ENCODE measurements at regions not wholly inside any gene's neighbourhood (a gene's known extent, or its start where the extent isn't known, plus 50 kb on each side); places are given as distances from the start of the nearest gene placed in this dataset.
A peak's percentile ranks its signal among the peaks of the same experiment; 100 is the strongest.

DNA sequence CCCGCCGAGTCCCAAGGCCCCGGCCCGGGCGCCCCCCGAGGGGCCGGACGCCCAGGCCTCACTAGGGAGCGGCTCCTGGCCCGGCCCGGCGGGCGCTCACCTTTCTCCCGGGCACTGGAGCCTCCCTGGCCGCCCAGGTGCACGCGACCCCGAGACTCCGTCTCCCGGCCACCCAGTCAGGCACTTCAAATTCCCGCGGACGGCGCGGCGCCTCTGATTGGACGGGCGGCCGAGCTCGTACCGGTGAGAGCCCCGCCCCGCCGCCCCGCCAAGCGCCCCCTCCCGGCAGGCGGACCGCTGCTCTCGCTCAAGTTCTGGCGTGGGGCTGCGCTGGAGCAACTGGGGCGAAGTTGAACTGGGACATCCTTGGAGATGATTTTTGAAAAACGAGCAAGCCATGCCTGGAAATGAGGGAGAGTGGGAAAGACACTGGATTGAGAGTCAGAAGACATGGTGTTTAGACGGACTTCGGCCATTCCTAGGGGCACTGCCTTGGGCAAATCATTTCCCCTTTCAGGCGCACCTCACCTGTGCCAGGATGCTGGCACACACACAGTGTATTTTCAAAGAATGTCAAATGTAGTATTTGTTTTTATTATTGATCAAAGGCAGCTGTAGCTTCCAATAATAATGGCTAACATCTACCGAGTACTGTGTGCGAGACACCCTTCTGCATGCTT, 485.3 kb downstream of the UQCRFS1 start:
- no peak for TF ChIP-seq POLR2A (IDR thresholded peaks at IDR 0.05)
- Histone ChIP-seq H3K27me3 (peaks cover 8% of the 10 kb centered on the region), H3K4me3 (peak overlapping the region in 1 of 2 donors; percentile 10), H3K9me3 (no peaks in the 10 kb centered on the region), H3K36me3 (no peaks in the 10 kb centered on the region), H3K27ac (no peak overlapping the region), H3K4me1 (peaks cover 8% of the 10 kb centered on the region)
- intact Hi-C loops (cut with DNase I) = no loop called here
- no peak for DNase-seq (ENCODE audit: extremely low spot score in 2 of 2)

GRCh38 chr19:28726533-28727479, 486.1 kb downstream of the UQCRFS1 start:
- no peak overlapping the region for H3K27ac ChIP-seq
- peak overlapping the region in 1 of 2 donors; percentile 10 for H3K4me3 ChIP-seq
- DNase-seq (ENCODE audit: extremely low spot score in 2 of 2) = no peak
- no peaks in the 10 kb centered on the region for H3K36me3 ChIP-seq
- TF ChIP-seq POLR2AphosphoS5 (IDR thresholded peaks at IDR 0.05; ENCODE audit: insufficient read depth in 1 of 2, low read depth in 1 of 2) (no peak), POLR2A (IDR thresholded peaks at IDR 0.05) (no peak), CTCF (IDR thresholded peaks at IDR 0.05) (no peak)
- intact Hi-C loops (cut with DNase I) = no loop called here
- peaks cover 8% of the 10 kb centered on the region for H3K27me3 ChIP-seq
- peaks cover 8% of the 10 kb centered on the region for H3K4me1 ChIP-seq
- no peaks in the 10 kb centered on the region for H3K9me3 ChIP-seq

GRCh38 chr19:28718909-28719308, 494.0 kb downstream of the UQCRFS1 start:
- TF ChIP-seq CTCF (IDR thresholded peaks at IDR 0.05) (no peak), POLR2AphosphoS5 (IDR thresholded peaks at IDR 0.05; ENCODE audit: insufficient read depth in 1 of 2, low read depth in 1 of 2) (no peak), POLR2A (IDR thresholded peaks at IDR 0.05) (no peak)
- intact Hi-C loops (cut with DNase I) = no loop called here
- H3K9me3 ChIP-seq = no peaks in the 10 kb centered on the region

DNA sequence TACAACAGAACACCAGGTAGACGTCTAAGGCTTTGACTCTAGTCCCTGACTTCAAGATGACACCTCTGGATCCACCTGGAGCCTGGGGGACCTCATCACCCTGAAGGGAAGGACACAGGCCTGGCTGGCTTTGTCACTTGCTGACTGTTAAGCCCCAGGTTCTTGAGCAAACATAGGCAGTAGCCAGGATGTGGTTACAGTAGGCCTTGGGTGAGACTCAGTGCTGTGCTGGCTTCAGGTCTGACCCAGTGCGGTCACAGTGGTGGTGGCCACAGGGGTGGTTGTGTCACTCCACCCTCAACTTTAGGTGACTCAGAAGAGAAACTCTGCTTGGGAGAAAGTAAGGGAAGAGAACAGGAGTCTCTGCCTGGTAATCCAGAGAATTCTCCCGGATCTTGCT, 497.8 kb downstream of the UQCRFS1 start:
- intact Hi-C loops (cut with DNase I) = no loop called here
- TF ChIP-seq POLR2A (IDR thresholded peaks at IDR 0.05) (no peak), POLR2AphosphoS5 (IDR thresholded peaks at IDR 0.05; ENCODE audit: insufficient read depth in 1 of 2, low read depth in 1 of 2) (no peak), CTCF (IDR thresholded peaks at IDR 0.05) (no peak)

More at GRCh38 chr19:28718909-28719308, 494.0 kb downstream of the UQCRFS1 start:
- H3K36me3 ChIP-seq = no peaks in the 10 kb centered on the region
- no peaks in the 10 kb centered on the region for H3K4me1 ChIP-seq
- no peak overlapping the region for H3K27ac ChIP-seq
- no peak for DNase-seq (ENCODE audit: extremely low spot score in 2 of 2)
- no peaks in the 10 kb centered on the region for H3K27me3 ChIP-seq
- no peak overlapping the region for H3K4me3 ChIP-seq

DNA sequence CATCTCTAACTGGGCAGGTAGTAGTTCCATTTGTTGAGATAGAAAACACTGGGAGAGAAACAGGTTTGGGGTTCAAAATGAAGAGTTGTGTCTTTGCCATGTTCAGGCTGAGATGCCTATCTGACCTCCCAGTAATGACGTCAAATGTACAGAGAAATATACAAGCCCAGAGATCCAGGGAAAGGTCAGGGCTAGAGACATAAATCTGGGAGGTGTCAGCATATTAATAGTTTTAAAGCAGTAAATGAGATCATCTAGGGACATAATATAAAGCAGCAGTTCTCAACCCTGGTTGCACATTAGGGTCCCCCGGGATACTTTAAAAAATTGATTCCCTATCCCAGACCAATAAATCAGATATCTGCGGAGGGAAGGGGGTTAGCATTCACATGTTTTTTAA, 501.5 kb downstream of the UQCRFS1 start:
- DNase-seq (ENCODE audit: extremely low spot score in 2 of 2) = no peak
- TF ChIP-seq POLR2AphosphoS5 (IDR thresholded peaks at IDR 0.05; ENCODE audit: insufficient read depth in 1 of 2, low read depth in 1 of 2) (no peak), CTCF (IDR thresholded peaks at IDR 0.05) (no peak), POLR2A (IDR thresholded peaks at IDR 0.05) (no peak)
- Histone ChIP-seq H3K9me3 (no peaks in the 10 kb centered on the region), H3K4me1 (no peaks in the 10 kb centered on the region), H3K4me3 (no peak overlapping the region), H3K27me3 (no peaks in the 10 kb centered on the region), H3K36me3 (no peaks in the 10 kb centered on the region), H3K27ac (no peak overlapping the region)
- intact Hi-C loops (cut with DNase I) = no loop called here

More for the DNA sequence above, 497.8 kb downstream of the UQCRFS1 start:
- Histone ChIP-seq H3K27ac (no peak overlapping the region), H3K9me3 (no peaks in the 10 kb centered on the region), H3K4me1 (no peaks in the 10 kb centered on the region), H3K27me3 (no peaks in the 10 kb centered on the region), H3K36me3 (no peaks in the 10 kb centered on the region), H3K4me3 (no peak overlapping the region)
- DNase-seq (ENCODE audit: extremely low spot score in 2 of 2) = no peak

All from vagina (tissue), 2 donors.